NCI-H748 (cell line): ENCODE measurements at regions not wholly inside any gene's neighbourhood (a gene's known extent, or its start where the extent isn't known, plus 50 kb on each side); places are given as distances from the start of the nearest gene placed in this dataset.
A peak's percentile ranks its signal among the peaks of the same experiment; 100 is the strongest.

Source experiments
- DNase-seq: peaks from one replicate; lab custom pipeline; 2025; ENCODE audit not compliant: unreplicated experiment; lab: John Stamatoyannopoulos, UW

DNA sequence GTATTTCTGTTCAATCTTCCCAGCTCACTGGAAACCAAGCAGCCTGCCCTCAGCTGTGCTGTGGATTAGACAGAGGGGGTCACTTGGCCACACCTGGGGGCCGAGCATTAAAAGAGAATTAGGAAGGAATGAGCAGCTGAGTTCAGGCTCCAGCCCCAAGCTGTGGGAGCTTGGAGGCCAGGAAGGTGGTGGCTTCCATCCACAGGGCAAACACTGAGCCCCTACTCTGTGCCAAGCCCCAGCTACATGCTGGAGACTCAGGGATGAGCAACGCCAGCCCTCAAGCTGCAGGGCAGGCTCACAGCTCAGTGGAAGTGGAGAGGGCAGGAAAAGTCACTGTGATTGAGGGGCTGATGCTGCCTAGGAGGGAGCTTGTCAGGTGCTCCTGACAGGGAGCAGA, 412.7 kb downstream of the BCL11B start:
- DNase-seq, result no peak

DNA sequence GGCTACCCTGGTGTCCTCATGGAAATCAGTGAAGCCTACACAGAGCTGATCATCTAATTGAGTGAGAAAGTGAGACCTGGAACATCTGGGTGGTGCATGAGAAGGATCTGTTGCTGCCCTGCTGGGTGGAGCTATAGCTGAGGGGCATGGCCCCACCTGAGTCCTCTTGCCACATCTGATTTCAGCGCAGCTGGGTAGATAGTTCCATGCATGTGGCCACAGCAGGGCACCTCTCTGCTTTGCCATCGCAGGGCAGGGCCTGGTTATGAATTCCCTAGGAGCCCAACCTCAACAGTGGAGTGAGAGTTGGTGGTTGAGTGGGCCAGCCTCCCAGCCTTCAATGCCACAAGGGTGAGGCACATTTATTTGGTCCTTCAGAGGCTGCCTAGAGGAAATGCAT, 407.8 kb downstream of the BCL11B start:
- DNase-seq, result no peak

DNA sequence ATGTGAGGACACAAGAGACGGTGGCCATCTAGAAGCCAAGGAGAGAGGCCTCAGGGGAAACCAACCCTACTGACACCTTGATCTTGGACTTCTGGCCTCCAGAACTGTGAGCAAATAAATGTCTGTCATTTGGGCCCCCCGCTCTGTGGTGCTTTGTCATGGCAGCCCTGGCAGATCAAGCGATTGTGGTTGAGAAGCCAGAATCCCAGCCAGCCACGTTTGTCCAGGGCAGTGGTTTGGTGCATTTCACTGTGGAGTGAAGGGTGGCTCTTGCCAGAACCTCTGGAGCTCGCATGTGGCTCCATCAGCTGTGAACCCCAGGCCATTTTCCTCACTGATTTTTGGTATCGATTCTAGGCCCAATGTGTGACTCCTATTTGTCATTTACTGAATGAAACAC, 404.9 kb downstream of the BCL11B start:
- no peak for DNase-seq

DNA sequence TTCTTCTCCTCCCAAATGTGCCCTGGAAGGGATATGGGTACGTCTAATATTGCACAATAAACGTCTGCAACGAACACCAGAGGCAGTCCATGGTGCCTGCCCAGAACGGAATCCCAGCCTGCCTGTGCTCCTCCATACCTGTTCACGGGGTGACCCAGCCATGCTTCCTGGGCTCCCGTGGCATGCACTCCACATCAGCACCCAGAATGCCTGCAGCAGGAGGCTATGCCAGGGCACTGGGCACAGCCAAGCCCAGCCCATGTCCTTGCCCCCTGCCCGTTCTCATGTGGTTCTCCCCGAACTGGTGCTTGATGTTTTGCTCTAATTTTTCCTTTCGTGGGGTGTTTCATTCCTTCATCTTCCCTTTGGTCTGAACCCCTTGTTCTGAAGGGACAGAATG, 404.3 kb downstream of the BCL11B start:
- DNase-seq, result no peak

DNA sequence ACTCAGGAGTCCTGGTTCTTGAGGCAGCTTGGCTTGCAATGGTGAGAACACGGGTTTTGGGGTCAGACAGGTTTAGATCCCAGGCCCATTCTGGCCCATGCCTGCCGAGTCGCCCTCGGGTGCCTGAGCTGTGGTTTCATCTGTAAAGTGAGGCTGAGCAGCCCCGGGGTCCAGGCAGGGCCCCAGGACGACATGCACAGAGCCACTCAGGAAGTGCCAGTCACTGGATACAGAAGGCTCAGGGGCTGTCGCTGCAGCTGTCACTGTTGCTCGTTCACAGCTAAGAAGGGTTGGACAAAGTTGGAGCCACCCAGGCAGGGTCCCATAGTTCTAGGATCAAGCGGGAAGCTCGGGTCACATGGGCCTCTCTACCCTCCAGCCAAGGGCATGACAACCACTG, 403.1 kb downstream of the BCL11B start:
- DNase-seq, result no peak

DNA sequence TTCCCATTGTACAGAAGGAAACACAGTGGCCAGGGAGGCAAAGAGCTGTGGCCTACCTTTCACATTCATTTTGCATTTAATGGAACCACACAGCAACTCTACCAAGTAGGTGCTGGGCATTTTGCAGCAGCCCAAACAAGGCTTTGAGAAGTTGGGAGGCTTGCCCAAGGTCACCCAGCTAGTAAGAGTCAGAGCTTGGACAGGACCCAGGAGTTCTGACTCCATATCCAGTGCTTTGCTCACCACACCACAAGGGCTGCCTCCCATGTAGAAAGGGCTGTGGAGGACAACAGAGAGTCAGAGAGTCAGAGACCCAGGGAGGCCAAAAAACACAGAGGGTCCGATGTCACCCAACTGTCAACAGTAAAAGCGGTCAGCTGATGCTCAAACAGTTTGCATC, 400.2 kb downstream of the BCL11B start:
- no peak for DNase-seq

DNA sequence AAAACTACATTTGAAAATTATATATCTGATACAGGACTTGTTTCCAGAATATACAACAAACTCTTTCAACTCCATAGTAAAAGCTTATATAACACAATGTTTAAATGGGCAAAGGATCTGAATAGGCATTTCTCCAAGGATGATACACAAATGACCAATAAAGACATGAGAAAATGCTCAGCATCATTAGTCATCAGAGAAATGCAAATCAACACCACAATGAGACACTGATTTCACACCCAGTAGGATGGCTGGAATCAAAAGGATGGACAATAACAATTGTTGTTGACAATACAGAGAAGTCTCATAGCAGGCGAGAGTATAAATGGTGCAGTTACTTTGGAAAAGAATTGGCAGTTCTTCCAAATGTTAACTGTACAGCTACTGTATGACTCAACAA, 394.9 kb downstream of the BCL11B start:
- DNase-seq, result no peak

DNA sequence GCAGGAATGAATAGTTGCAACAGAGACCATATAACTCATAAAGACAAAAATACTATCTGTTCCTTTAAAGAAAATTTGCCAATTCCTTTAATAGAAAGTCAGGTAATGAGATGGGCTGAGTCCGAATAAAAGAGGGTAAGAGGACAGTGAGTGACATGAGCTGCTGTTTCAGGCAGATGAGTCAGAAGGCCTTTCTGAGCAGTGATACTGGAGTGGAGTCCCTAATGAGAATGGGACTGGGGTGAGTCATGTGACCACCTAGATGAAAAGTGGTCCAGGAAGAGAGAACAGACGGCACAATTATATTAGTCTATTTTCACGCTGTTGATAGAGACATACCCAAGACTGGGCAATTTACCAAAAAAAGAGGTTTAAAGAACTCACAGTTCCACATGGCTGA, 393.7 kb downstream of the BCL11B start:
- no peak for DNase-seq

DNA sequence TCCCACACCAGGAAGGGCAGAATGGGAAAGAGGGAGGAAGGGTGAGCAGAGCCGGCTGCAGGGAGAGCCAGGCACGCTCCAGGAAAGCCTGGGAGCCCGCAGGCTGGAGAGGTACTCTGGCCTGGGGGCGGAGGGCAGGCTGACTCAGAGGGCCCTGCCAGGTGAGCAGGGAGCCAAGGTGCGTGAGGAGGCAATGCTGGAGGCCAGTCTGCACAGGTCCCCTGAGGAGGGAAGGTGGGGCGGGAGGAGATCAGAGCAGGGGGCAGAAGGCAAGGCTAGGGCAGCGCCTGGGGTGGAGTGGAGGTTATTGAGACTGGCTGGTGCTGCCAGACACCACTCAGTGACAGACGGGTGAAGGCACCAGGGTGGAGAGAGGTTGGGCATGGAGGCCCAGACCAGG, 385.0 kb downstream of the BCL11B start:
- no peak for DNase-seq

DNA sequence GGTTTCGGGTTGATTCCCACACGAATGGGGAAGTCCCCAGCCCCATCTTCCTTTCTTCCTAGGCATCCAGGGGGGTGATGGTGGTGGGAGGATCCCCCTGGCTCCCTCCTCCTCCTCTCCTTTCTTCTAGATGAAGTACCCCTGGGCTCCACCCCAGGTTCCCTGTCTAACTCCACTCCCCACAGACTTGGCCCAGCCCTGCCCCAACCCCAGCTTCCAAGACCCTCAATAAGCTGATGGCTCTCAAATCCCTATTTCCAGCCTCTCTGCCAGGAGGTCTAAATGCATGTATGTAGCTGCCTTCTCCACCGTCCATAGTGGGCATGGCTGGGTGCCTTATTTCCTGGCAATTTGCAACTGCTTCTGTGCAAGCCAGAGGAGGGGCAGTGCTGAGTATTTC, 383.7 kb downstream of the BCL11B start:
- DNase-seq, result no peak

DNA sequence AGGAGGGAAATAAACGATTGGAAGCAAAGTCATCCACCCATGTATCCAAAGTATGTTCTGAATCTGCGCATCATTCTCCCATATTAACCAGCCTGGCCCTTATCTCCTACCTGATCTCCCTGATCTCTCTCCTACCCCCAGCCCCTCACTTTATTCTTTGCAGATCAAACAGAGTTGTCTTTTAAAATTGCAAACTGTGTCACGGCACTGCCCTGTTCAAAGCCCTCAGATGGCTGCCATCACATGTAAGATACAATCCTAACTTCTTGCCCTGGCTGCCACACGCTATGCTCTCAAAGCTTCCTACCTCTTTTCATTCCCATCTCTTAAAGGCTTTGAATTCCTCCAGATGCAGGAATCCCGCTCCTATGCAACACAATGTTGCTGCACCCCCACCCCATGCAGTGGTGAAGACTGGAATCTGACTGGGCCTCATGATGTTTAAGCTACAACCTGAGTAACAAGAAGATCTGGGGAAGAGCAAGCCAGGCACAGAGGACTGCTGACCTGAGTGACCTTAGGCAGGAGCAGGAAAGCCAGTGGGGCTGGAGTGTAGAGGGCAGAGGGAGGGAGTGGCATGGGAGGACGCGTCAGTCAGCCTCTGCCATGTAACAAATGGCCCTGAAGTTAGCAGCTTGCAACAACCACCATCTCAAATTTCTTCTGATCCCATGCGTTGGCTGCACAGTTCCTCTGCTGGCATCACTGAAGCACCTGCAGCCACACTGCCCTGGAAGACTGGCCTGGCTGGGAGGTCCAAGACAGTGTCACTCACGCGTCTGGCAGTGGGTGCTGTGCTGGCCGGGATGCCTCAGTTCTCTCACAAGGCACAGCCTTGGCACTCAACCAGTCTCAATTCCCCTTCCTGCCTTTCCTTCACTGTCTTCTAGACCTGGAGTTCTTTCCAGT, 382.8 kb downstream of the BCL11B start:
- DNase-seq, result no peak

DNA sequence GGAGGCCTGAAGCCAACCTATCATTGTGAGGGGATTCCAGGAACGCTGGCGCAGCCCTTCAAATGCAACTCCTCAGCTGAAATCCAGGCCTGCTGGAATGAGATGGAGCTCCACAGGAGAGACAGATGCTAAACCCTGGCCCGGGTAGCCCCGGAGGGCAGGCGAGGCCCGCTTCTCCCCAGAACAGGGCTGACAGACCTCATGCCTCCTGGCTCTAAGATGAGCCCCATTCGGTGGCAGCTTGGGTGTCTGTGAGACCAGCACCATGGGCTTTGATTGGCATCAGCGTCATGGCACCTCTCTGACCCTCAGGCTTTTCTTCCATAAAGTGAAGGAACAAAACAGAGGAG, 382.2 kb downstream of the BCL11B start:
- DNase-seq, result no peak

DNA sequence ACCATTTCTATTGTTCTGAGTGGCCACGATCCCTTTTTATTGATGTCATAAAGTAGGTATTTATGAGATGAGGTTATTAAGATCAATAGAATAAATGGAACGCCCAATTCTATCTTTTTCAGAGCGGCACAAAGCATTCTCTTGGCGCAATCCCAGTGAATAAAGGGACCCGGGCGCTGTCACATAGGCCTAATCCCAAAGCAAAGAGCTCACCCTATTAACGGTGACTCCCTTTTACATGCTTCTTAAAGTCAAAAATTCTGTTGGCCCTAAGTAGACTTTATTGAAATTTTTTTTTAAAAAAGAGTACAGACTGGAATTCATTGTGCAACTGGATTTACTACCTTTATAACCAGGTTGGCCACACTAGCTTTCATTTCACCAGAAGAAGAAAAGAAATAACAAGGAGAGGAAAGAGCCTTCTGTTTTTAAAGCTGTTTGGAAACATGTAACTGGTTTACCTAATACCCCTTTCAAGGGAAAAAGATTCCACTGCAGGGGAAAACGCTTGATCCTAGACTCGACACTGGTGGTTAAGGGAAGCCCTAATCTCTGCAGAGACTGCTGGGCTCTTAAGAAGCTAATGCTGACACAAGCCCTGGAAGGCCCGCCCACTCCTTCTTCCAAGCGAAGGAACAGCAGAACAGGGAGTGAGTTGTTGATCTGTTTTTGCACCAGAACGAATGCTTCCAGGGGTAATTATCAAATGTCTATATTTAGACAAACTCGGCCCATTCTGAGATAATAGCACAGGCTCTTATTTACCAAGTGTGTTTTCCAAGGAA, 381.2 kb downstream of the BCL11B start:
- DNase-seq, result peak; percentile 35

DNA sequence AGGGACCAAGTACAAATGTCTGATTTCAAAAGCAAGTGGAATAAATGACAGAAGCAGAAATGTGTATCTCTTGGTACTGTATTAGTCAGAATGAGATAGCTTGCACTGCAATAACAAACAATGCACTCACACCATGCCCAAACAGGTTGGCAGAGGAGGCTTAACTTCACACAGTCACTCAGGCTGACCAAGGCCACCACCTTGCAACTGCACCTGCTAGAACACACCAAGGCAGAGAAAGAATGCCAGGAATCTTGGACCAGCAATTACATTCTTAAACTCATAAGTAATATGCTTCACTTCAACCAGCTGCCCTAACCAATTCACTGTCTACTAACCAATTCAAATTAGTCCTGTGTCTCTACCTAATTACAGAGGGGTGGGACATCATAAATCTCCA, 378.3 kb downstream of the BCL11B start:
- no peak for DNase-seq

DNA sequence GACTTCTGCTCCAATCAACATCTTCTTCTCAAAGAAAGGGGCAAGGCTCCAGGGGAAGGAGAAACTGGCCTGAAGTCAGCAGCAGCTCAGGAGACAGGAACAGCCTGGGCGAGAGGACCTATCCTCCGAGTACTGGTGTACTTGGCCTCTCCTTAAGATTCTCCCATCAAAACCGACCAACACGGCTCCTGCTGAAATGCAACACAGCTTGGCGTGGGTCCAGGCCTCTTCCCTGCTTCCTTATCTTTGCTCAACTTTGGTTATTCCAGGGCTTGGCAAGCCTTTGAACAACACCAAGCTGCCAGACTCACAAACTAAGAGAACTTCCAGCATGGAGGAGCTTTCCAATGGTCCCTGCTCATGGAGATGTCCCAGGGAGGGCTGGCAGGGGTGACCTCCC, 377.4 kb downstream of the BCL11B start:
- DNase-seq, result no peak

DNA sequence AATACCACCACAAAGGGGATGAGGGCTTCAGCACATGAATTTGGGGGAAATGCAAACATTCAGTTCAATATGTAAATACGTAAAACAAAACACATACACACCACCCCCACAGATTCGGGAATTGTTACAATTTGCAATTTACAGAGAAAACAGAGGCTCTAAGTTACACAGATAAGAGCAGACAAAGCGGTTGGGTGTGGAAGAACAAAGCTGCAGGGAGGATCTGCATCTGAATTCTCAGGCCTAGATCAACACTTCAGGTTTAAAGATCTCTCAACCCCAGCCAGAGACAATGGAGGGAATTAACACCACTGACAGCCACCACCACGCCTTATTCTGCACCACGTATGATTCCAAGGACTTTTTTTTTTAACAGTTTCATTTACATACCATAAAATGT, 375.5 kb downstream of the BCL11B start:
- DNase-seq, result no peak

DNA sequence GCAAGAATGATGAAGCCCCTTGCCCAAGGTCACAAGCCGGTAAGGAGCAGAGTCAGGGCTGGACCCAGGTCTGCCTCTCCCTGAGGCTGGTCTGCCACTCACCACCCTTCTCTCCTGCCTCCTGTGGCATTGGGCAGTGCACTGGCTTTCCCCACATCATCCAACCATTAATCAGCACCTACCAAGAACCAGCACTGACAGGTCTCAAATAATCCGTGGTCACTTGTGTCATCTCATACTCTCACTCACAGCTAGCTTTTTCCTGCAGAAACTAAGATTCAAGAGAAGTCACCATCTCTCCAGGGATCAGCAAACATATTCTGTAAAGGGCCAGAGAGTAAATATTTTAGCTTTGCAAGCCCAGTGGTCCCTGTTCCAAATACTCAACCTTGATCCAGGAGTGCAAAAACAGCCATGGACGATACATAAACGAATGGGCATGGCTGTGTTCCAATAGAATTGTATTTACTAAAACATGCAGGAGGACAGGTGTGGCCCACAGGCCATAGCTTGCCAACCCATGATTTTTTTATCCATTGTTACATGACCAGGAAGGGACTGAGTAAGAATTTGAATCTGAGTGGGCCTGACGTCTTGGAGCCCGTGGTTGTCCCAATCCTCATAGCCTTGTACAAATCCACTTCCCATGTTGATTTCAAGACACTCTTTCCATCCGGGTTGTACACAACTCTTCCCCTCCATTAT, 374.2 kb downstream of the BCL11B start:
- DNase-seq, result no peak

DNA sequence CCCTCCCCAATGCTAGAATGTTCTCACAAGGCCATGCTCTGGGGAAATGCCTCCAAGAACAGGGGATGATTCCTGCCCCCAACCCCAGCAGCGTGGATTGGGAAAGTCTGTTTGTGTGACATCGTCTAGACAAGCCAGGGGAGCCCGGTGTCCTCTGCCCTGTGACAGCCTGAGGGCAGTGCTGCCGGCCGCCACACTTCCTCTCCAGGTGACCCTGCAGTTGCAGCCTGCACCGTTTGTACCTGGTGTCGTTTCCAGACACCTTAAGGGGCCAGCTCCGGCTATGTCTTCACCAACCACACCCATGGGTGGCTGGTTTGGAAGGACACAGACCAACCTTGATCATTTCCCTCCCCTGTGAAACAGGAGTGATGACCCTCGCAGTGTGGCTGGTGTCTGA, 372.6 kb downstream of the BCL11B start:
- no peak for DNase-seq

DNA sequence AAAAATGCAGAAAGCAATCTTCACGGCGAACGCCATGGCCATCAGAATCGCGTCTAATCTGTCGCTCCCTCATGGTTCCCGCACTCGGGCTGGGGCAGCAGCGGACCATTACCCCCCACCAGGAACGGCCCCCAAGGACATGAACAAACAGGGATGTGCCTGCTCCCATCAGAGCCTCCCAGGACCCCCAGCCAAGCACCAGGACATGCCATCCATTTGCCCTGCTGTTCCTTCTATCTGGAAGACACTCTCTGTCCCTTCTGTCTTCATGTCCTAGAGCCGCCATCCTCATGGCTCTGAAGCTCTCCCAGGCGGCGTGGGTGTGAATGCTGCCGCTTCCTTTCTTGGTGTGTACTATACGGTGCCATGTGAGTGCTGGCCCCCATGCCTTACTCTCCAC, 371.8 kb downstream of the BCL11B start:
- DNase-seq, result no peak

DNA sequence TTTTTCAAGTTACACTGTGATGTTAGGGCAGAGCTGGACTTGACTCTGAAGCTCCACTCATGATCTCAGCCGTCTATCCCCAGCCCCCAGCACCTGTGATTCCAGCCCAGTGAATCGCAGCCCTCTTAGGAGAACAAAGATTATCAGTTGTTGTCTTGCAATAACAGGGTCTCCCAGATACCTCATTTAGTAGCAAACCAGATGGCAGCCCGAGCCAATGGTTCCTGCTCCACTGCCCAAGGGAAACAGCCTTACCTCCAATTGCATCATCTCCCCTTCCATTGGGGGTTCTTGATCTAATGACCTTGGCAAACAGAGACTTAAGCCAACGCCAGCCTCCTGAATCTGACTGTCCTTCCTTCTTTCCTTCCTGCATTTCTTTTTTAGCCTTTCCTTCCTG, 371.2 kb downstream of the BCL11B start:
- DNase-seq, result no peak

DNA sequence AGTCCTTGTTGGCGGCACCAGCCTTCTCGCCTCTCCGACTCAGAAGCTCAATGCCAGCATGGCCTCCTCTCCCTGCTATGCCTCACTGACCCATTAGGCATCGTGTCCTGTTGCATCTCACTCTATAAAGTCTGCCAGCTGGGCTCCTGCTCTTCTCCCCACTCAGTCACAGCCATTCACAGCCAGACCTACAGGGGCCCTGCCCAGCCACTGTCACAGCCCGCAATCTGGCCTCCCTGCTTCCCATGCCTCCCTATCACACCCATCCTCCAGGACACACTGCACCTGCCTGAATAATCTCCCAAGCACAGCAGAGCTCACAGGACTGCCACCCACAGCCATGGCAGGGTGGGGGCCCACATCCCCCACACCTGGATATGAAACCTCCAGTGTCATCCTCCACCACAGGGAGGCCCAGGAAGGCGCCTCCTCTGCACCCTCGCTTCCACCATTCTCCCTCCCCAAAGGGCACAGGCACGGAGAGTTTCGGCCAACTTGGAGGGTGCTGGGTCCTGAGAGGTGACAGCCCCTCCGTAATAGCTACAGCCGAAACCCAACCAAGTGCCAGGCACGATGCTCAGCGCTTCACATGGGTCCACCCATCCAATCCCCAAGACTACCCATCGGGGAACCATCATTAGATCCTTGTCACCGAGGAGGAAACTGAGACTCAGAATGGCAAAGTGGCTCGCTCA, 370.3 kb downstream of the BCL11B start:
- no peak for DNase-seq
